Transverse colon (tissue), 4 donors: ENCODE measurements at regions not wholly inside any gene's neighbourhood (a gene's known extent, or its start where the extent isn't known, plus 50 kb on each side); places are given as distances from the start of the nearest gene placed in this dataset.
"Not testable (repeated sequence)": the region's sequence is repeated elsewhere in the genome, so short reads cannot be mapped to it uniquely, and the experiment has no call there.

Experiments used
- DNase-seq: peaks from one replicate; pipeline ENCODE4 v3.0.0-alpha.2; 2019
- H3K27ac ChIP-seq, 4 donors: fragments of 200-600 bp; sonication (generic); 2 replicates each; pipeline ENCODE4 v1.5.1; 2016 to 2018; ENCODE audit warnings: inconsistent platforms in 4 of 4
- H3K27me3 ChIP-seq: fragments of 200-600 bp; sonication (generic); 2 replicates; pipeline ENCODE4 v1.5.1; 2017; ENCODE audit warnings: inconsistent platforms
- H3K36me3 ChIP-seq, 4 donors: fragments of 200-600 bp; sonication (generic); 2 replicates each; pipeline ENCODE4 v1.5.1; 2017 to 2019; ENCODE audit warnings: inconsistent platforms in 4 of 4
- H3K4me1 ChIP-seq, 4 donors: fragments of 200-600 bp; sonication (generic); 2 replicates each; pipeline ENCODE4 v1.5.1; 2017 to 2020; ENCODE audit warnings: inconsistent platforms in 4 of 4
- H3K4me3 ChIP-seq, 4 donors: fragments of 200-600 bp; sonication (generic); 1 replicate in 1 of 4; 2 replicates in 3 of 4; pipeline versions ENCODE4 v1.5.1 to v1.6.1; 2017 to 2019; ENCODE audit warnings: inconsistent platforms in 4 of 4
- H3K9me3 ChIP-seq, 2 donors: fragments of 200-600 bp; sonication (generic); 2 replicates each; pipeline ENCODE4 v1.5.1; 2017 to 2019; ENCODE audit warnings: inconsistent platforms in 2 of 2
- CTCF ChIP-seq, 5 experiments: fragments of 200-600 bp in 3 of 5; fragments of 450-650 bp in 2 of 5; sonication (generic) in 3 of 5; IDR thresholded peaks; 1 replicate in 2 of 5; 2 replicates in 3 of 5; pipeline ENCODE4 v1.5.1; 2016 to 2017; ENCODE audit warnings: antibody characterized with exemption in 5 of 5, inconsistent platforms in 3 of 5, mild to moderate bottlenecking in 2 of 5, moderate library complexity in 1 of 5
- EP300 ChIP-seq: sonication (generic); formaldehyde crosslinking; IDR thresholded peaks from one replicate; pipeline ENCODE4 v1.6.1; 2017; ENCODE audit warnings: antibody characterized with exemption, low read depth
- POLR2A ChIP-seq: fragments of 450-650 bp; IDR thresholded peaks from one replicate; pipeline ENCODE4 v1.6.1; 2016; ENCODE audit warnings: antibody characterized with exemption, mild to moderate bottlenecking, moderate library complexity
- POLR2AphosphoS5 ChIP-seq, 3 donors: sonication (generic); formaldehyde crosslinking; IDR thresholded peaks; one replicate each; pipeline ENCODE4 v1.6.1; 2016; ENCODE audit warnings: antibody characterized with exemption in 3 of 3
- whole genome bisulfite sequencing, 2 donors: methylation state at CpG; one replicate each; pipeline ENCODE4 v1.1.5; 2018; ENCODE audit warnings: low coverage in 1 of 2; 5-methylcytosine and 5-hydroxymethylcytosine counted together
- in situ Hi-C, 4 donors: fragments of 200-750 bp; cut with MboI; loops; one replicate each; pipeline versions ENCODE4 v1.15.0 to v1.15.1; 2017; ENCODE audit warnings: low sequenced_read_pairs in 3 of 4, low pct_ligation_motif_present in 1 of 4, low pct_unique_long_range_greater_than_20kb in 1 of 4
- intact Hi-C: fragments of 100-400 bp; cut with DNase I; formaldehyde crosslinking; loops from one replicate; pipeline ENCODE4 v1.15.1; 2023; ENCODE audit warnings: low total_unique reads

- no peak for DNase-seq
- TF ChIP-seq CTCF (IDR thresholded peaks at IDR 0.05) (peak; percentile 18 to 47 (median 34)), POLR2A (no peak), POLR2AphosphoS5 (IDR thresholded peaks at IDR 0.05) (no peak)
- peak overlapping the region in 3 of 4 donors; percentile 1 to 39 (median 11) for H3K4me3 ChIP-seq
- H3K27ac ChIP-seq = no peak overlapping the region
- no peaks in the 10 kb centered on the region for H3K27me3 ChIP-seq
- no peaks in the 10 kb centered on the region for H3K9me3 ChIP-seq
- 21 to 23% methylated on average over 6 to 7 of the region's 7 CpGs for WGBS, 2 donors
- in situ Hi-C loops = loop anchor here in 3 of 4 donors (10.0 to 25.0 kb wide), 2 partner anchors 310 to 313 kb away; no protein-coding TSS in a partner anchor
- no peaks in the 10 kb centered on the region for H3K36me3 ChIP-seq
- H3K4me1 ChIP-seq = no peaks in the 10 kb centered on the region
- intact Hi-C loops = no loop called here
Observed at GRCh38 chr4:72701987-72702819, 133.2 kb upstream of the ADAMTS3 start.

GRCh38 chr4:72690771-72691170, 121.8 kb upstream of the ADAMTS3 start:
- no peak overlapping the region for H3K27ac ChIP-seq
- WGBS, 2 donors = 17 to 39% methylated on average over 1 of the region's 1 CpG
- intact Hi-C loops (no loop called here), in situ Hi-C loops (no loop called here)
- H3K4me3 ChIP-seq = no peak overlapping the region
- no peaks in the 10 kb centered on the region for H3K4me1 ChIP-seq
- no peak for DNase-seq
- H3K27me3 ChIP-seq = no peaks in the 10 kb centered on the region
- TF ChIP-seq CTCF (IDR thresholded peaks at IDR 0.05) = no peak
- no peak for TF ChIP-seq POLR2AphosphoS5 (IDR thresholded peaks at IDR 0.05)
- no peak for TF ChIP-seq POLR2A
- no peak for TF ChIP-seq EP300
- H3K9me3 ChIP-seq = no peaks in the 10 kb centered on the region
- H3K36me3 ChIP-seq = no peaks in the 10 kb centered on the region

- no peaks in the 10 kb centered on the region for H3K9me3 ChIP-seq
- no peak for TF ChIP-seq POLR2A
- no peak for TF ChIP-seq CTCF (IDR thresholded peaks at IDR 0.05)
- no peak for TF ChIP-seq EP300
- TF ChIP-seq POLR2AphosphoS5 (IDR thresholded peaks at IDR 0.05) = no peak
- H3K27me3 ChIP-seq = no peaks in the 10 kb centered on the region
- no peak for DNase-seq
- intact Hi-C loops (no loop called here), in situ Hi-C loops (no loop called here)
- no peaks in the 10 kb centered on the region for H3K36me3 ChIP-seq
- H3K4me3 ChIP-seq = no peak overlapping the region
- no peaks in the 10 kb centered on the region for H3K4me1 ChIP-seq
- no peak overlapping the region for H3K27ac ChIP-seq
- WGBS, 2 donors = 84 to 85% methylated on average over 1 of the region's 1 CpG
Observed at GRCh38 chr4:72689923-72690322, 120.9 kb upstream of the ADAMTS3 start.

GRCh38 chr4:72686390-72686789, 117.4 kb upstream of the ADAMTS3 start:
- in situ Hi-C loops, DNase-seq, H3K36me3 ChIP-seq, intact Hi-C loops, H3K4me3 ChIP-seq, H3K27ac ChIP-seq, H3K9me3 ChIP-seq, H3K27me3 ChIP-seq, H3K4me1 ChIP-seq: not testable (repeated sequence)
- 81 to 83% methylated on average over 2 of the region's 2 CpGs for WGBS, 2 donors
